GM19467 (cell line): ENCODE measurements at regions not wholly inside any gene's neighbourhood (a gene's known extent, or its start where the extent isn't known, plus 50 kb on each side); places are given as distances from the start of the nearest gene placed in this dataset.
"Not testable (repeated sequence)": the region's sequence is repeated elsewhere in the genome, so short reads cannot be mapped to it uniquely, and the experiment has no call there.

Source experiments
- ATAC-seq: cut with Tn5 transposase; IDR thresholded peaks from one replicate; pipeline ENCODE4 v1.9.1; 2021; ENCODE audit warnings: mild to moderate bottlenecking, moderate library complexity; ENCODE audit not compliant: unreplicated experiment

DNA sequence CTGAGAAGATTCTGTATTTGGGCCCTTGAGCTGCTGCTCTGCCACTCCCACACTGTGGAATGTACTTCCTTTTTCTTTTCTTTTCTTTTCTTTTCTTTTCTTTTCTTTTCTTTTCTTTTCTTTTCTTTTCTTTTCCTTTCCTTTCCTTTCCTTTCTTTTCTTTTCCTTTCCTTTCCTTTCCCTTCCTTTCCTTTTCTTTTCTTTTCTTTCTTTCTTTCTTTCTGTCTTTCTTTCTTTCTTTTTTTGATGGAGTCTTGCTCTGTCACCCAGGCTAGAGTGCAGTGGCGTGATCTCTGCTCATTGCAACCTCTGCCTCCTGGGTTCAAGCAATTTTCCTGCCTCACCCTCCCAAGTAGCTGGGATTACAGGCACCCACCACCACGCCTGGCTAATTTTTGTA, 89.8 kb downstream of the DNAAF6 start:
- not testable (repeated sequence) for ATAC-seq

DNA sequence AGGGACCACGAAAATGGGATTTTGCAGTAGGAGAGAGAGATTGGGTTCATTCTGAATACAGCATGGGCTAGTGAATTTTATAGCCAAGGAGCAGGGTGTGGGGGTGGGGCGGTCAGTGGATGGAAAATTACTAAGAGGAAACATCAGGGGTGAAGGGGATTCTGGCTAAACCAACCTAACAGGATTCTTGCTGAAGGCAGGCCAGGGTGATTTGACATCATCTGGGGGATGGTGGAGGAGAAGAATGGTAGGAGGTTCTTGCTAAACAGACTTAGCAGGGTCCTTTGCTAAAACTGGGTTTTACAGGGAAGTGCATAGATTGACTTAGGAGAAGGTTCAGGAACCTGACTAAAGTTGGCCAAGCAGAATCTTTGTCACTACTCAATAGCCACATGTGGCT, 91.9 kb downstream of the DNAAF6 start:
- ATAC-seq = no peak

DNA sequence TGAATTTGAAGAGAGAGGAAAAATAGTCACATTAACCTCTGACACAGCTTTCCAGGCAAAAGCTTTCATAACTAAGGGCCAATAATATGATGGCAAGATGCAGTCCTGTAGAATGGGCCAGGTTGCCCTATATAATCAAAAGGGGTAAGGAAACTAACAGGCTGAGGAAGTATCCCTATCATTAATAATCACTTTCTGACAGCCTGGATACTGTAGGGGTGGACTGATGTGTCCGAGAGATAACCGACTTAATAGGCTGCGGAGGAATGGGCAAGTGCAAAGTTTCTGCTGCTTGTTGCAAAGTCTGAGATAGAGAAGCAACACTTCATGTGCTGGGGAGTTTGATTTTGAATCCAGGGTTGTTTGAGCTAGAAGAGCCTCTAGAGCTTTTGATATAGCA, 94.8 kb downstream of the DNAAF6 start:
- no peak for ATAC-seq

DNA sequence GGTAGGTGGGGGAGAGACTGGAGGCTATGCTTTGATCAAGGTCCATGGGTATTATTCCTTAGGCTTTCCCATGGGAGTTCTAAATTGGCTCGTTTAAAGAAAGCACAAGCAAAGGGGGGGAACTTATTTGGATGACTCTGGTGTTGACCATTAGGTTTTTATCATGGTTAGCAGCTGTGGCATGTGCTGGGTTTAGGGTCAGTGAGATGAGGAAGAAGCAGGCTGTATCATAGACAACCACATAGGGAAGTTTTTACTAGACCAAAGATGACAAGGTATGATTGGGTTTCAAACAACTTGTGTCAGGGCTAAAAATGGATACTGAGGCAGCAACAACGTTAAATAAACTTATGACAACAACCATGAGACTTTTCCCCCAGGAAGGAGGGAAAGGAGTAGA, 97.7 kb downstream of the DNAAF6 start:
- no peak for ATAC-seq

DNA sequence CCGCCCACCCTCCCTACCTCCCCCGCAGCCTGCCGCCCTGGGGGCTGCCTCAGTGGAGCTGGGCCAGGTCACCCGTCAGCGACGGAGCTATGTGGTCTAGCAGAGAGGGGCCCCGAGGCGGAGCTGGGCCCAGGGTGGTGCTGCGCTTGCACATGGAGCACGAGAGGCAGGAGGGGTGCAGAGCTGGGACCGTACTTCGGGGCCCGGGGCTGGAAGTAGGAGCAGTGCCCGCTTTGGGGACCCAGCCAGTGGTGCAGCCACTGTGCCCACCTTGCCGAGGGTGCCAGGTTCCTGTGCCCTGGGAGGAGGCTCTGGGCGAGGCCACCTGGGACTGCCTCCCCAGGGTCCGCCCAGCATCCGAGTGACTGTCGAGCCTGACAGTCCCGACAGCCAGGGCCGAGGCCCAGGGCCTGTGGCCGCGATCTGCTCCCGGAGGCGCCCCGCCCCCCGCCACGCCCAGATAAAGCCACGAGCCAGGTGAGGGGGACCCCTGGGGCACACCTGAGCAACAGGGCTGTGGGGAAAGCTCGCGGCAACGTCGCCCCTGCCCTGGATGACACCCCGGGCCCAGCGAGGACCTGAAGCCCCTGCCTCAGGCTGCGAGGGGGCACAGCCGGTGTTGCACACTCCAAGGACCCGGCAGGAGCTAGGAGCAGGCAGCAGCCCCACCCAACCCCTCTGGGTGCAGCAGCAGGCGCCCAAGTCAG, 117.5 kb downstream of the DNAAF6 start:
- no peak for ATAC-seq

DNA sequence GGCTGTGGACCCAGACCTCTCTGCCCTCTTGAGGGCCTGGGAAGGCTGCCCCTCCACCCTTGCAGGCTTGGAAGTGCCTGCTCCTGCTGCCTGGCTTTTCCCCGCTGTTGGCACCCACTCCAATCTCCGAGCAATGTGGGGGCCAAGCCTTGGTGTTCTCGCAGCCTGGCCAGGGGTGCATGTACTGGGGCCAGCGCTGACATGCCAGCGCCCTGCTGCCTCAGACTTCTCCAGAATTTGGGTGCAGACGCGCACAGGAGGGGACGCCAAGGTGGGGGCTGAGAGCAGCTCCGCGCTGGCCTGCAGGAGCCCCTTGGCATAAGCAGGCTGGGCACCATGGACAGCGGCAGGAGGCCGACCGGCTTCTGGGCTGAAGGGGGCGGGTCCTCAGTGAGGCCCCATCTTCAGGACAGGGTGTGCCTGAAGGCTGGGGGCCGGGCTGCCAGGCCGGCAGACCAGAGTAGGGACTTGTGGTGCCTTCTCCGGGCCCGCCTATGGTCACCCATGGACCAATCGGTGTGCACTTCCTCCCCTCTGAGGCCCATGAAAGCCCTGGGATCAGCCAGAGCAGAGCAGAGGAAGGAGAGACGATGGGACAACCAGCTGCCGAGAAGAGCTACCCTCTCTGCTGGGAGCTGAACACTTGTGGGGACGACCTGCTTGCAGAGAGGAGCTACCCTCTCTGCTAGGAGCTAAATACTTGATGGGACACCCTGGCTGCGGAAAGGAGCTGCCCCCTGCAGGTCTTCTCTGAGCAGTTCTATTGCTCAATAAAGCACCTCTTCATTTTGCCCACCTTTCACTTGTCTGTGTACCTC, 118.3 kb downstream of the DNAAF6 start:
- ATAC-seq = no peak

DNA sequence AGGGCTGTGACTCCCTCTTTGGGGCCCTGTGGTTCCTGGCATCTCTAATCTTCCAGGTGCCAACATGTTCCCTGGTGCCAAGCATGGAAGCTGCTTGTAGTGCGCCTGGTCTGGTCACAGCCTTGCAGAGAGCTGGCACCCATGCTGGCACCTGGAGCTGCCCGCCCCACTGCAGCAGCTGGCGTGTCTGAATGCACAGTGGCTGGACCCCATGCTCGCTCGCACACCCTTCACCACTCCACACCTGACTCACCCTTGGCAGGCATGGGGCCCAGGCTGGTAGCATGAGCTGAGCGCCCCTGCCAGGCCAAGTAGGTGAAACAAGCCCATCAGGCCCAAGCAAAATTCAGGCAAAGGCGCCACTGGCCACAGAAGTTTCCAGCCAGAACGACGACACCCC, 119.1 kb downstream of the DNAAF6 start:
- ATAC-seq = no peak

DNA sequence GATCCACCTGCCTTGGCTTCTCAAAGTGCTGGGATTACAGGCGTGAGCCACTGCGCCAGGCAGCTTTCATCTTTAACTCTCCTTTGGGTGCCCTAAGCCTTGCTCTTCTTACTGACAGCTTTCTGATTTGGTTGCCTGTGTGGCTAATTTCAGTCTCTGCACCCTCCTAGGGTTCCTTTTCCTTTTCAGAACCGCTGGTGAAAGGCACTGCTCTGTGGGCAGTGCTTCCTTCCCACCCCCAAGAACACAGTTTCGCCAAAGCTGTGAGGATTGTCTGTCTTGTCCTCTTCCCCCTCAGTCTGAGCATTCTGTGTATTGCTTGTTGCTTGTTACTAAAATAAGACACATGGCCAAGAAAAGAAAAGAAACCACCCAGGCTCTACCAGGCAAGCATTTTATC, 101.4 kb upstream of the FRMPD3 start:
- ATAC-seq = no peak

DNA sequence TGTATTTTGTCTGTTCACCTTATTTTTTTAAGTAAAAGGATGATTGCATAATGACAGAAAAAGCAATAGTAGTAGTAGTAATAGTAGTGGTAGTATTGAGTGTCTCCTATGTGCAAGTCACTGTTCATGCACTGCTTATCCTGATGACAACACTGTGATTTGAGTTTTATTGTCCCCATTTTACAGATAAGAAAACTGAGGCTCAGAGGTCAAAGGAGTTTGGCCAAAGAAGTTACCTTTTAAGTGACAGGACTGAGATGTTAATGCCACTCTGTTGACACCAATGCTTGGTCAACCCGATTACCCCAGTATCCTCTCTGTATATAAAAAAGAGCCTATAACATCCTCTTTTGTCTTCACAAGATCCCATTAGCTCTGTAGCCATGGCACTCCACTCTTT, 100.5 kb upstream of the FRMPD3 start:
- no peak for ATAC-seq

DNA sequence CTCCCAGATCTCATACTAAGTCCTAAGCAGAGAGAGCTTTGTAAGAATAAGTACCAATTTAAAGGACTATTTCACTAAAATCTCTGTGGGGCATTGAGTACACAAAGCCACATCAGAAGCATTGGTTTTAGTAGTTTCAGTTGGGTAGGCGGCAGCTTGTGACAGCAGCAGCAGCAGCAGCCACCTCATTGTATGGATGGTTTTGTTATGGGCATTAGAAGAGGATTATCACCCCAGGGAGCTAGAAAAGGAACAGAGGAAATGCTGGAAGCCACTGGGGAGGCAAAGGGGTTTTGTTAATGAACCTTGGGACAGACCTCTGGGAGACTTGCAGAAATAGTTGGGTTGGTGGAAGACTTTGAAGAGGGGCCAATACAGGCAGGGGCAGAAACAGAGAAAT, 93.9 kb upstream of the FRMPD3 start:
- no peak for ATAC-seq

DNA sequence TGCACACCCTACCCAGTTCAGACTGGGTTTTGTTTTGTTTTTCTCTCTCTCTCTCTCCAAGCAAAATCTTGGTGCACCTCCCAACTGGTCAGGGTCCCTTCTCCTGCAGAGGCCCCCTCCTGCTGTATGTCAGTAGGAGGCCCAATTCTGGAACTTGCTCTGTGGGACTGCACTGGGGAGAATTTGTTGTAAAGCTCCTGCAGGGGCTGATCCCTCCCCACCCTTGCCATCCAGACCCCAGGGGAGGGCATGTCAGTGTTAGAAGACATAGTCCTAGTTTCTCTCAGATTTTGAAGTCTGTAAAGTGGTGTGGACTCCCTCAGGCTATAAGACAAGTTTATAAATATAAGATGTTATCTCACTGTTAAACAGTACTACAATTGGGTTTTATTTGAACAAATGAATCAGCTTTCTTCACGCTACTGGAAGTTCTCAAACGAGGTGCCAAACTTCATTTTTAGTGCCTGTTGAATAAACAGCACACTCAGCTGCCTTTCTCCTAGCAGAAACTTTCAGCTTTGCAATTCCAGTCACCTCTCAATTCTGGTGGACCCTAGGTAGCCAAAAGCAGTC, 88.6 kb upstream of the FRMPD3 start:
- no peak for ATAC-seq

DNA sequence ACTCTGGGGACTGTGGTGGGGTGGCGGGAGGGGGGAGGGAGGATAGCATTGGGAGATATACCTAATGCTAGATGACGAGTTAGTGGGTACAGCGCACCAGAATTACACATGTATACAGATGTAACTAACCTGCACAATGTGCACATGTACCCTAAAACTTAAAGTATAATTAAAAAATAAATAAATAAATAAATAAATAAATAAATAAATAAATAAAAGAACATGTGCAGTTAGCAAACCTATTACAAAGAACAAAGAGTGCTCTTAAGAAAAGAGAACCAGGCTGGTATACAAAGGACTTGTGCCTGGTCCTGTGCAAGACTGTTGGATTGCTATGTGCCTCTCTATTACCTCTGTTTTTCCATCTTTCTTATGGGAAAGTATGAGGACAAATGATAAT, 79.3 kb upstream of the FRMPD3 start:
- not testable (repeated sequence) for ATAC-seq

DNA sequence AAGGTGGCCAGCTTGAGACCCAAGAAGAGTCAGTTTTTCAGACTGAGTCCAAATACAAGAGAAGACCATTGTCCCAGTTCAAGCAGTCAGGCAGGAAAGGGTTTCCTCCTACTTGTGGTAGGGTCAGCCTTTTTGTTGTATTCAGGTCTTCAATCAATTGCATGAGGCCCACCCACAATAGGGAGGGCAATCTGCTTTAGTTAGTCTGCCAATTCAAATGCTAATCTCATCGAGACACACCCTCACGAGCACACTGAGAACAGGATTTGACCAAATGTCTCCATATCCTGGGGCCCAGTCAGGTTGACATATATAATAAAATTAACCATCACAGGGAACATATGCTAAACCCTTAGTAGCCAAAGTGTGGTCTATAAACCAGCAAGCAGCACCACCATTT, 75.3 kb upstream of the FRMPD3 start:
- ATAC-seq = no peak

DNA sequence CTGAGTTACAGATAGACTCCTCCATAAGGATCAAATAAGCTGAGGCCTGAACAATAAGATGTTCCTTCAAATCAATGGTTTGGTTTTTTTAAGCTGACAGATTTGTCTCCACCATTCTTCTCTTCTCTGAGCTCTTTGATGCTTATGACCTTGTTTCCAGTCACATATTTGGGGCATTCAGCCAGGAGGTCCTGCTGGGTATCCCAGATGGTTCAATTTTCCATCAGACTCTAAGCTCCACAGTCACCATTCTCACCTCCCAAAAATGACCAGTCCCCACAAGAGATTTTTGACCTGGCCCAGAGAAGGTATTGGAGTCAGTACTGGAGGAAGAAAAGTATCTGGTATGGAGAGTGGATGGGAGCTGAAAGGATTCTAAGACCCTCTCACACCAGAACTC, 74.6 kb upstream of the FRMPD3 start:
- no peak for ATAC-seq

DNA sequence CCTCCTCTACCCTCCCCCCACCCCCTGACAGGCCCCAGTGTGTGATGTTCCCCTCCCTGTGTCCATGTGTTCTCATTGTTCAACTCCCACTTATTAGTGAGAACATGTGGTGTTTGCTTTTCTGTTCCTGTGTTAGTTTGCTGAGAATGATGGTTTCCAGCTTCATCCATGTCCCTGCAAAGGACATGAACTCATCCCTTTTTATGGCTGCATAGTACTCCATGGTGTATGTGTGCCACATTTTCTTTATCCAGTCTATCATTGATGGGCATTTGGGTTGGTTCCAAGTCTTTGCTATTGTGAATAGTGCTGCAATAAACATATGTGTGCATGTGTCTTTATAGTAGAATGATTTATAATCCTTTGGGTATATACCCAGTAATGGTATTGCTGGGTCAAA, 73.3 kb upstream of the FRMPD3 start:
- not testable (repeated sequence) for ATAC-seq

DNA sequence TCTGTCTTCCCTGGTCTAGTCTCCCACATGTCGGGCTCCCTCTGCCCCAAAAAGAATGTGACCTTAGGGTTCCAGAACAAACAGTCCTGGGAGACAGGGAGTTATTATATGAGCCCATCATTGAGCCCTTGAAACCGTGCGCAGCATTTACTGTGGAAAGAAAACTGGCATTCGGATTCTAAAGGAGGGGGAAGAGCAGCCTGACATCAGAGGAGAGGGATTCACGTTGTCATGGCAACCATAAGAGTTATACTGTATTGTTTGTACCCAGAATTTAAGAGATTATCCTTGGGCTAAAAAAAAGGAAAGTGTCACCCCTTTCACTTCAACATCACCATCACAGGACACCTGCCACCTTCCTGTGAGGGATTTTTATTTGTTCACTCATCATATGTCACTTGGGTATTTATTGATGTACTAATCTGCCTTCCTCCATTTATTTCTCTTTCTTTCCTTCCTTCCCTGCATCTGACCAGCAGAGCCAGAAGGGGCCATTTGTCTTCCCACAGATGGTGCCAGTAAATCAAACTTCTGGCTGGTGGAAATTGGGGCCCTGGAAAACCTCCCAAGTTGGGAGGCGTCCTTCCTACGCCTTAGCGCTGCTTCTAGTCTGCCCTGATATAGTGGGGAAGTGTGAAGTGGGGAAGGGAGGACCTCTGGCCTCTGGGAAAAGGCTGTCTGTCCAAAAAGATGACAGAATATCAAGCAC, 64.9 kb upstream of the FRMPD3 start:
- ATAC-seq = no peak

DNA sequence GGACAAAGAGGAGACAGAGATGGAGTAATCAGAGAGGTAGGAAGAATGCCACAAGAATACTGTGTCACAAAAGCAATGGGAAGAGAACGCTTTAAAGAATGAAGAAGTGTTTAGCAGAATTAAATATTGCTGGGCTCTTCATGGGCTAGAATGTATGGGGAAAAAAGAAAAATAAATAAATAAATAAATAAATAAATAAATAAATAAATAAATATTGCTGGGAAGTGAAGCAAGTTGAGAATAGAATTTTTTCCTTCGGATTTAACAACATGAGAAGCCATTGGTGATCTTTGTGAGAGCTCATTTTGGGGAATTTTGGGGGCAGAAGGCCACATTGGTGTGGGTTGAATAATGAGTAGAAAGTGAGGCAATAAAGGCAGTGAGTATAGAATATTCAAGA, 59.7 kb upstream of the FRMPD3 start:
- ATAC-seq = no peak

DNA sequence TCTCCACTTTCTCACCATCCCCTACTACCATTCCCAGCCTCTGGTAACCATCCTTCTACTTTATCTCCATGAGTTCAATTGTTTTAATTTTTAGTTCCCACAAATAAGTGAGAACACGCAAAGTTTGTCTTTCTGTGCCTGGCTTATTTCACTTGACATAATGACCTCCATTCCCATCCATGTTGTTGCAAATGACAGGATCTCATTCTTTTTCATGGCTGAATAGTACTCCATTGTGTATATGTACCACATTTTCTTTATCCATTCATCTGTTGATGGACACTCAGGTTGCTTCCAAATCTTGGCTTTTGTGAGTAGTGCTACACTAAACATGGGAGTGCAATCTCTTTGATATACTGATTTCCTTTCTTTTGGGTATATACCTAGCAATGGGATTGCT, 55.8 kb upstream of the FRMPD3 start:
- not testable (repeated sequence) for ATAC-seq

DNA sequence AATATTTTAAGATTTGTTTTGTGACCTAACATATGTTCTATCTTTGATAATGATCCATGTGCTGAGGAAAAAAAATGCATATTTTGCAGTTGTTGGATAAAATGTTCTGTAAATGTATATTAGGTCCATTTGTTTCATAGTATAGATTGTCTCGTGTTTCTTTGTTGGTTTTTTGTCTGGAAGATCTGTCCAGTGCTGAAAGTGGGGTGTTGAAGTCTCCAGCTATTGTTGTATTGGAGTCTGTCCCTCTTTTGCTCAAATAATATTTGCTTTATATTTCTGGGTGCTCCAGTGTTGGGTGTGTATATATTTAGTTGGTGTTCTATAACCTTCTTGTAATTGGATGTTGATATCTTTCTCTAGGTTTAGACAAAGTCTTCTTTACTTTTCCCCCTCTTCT, 53.2 kb upstream of the FRMPD3 start:
- ATAC-seq = no peak

DNA sequence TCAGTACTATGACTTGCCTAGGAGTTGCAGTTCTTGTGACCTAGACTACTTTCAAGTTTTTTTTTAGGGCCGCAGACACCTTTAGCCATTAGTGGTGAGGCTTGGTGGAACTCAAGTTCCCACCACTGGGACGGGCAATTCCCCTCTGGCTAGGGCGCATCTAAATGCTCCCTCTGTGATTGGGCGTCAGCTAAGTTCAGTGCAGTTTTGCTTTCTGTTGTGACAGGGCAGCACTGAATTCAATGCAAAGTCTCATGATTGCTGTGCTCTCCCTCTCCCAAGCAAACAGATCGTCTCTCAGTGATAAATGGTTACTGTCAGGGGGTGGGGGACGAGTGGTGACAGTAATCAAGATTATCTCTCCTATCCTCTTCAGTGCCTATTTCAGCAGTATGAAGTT, 52.7 kb upstream of the FRMPD3 start:
- no peak for ATAC-seq

DNA sequence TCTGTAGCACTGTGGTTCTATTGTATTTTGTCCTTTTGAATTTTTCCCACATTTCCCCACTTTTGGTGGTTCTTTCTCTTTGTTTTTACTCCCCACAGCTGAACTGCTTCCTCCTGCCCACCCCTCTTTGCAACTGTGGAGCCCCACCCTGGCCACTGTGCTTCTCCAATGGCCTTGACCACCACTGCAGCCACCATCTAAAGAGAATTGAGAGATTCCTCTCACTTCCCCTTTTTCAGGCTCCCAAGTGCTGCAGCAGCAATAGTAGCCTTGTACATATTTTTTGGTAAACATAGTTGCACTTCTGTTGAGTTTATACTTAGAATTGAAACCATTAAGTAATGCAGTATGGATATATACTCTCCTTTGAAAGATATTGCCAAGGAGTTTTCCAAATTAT, 51.3 kb upstream of the FRMPD3 start:
- peak; percentile 58 for ATAC-seq
